ENCODE measurements at regions not wholly inside any gene's neighbourhood (a gene's known extent, or its start where the extent isn't known, plus 50 kb on each side); places are given as distances from the start of the nearest gene placed in this dataset.

DNA sequence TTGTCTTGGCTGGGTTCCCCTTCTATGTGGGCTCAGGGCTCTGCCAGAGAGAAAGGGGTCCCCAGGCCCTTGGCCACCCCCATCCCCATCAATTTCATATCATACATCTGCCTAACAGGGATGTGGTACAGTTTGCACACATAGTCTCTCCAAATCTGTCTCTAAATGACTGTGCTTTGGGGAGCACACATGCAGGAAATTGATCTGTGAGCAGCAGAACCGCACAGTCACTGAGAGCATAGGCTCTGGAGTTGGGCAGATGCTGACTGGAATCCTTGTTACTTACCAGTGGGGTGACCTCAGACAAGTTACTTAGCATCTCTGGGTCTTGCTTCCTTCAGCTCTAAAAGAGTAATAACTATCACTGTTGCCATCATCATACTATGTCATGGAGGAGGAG lies 273.9 kb downstream of the ABHD5 start:
- ChIA-PET CTCF (no interaction called here), POLR2A (no interaction called here)
- TF ChIP-seq, protein P1, sequence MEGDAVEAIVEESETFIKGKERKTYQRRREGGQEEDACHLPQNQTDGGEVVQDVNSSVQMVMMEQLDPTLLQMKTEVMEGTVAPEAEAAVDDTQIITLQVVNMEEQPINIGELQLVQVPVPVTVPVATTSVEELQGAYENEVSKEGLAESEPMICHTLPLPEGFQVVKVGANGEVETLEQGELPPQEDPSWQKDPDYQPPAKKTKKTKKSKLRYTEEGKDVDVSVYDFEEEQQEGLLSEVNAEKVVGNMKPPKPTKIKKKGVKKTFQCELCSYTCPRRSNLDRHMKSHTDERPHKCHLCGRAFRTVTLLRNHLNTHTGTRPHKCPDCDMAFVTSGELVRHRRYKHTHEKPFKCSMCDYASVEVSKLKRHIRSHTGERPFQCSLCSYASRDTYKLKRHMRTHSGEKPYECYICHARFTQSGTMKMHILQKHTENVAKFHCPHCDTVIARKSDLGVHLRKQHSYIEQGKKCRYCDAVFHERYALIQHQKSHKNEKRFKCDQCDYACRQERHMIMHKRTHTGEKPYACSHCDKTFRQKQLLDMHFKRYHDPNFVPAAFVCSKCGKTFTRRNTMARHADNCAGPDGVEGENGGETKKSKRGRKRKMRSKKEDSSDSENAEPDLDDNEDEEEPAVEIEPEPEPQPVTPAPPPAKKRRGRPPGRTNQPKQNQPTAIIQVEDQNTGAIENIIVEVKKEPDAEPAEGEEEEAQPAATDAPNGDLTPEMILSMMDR (IDR thresholded peaks at IDR 0.05): no peak
- TF ChIP-seq, protein P2, sequence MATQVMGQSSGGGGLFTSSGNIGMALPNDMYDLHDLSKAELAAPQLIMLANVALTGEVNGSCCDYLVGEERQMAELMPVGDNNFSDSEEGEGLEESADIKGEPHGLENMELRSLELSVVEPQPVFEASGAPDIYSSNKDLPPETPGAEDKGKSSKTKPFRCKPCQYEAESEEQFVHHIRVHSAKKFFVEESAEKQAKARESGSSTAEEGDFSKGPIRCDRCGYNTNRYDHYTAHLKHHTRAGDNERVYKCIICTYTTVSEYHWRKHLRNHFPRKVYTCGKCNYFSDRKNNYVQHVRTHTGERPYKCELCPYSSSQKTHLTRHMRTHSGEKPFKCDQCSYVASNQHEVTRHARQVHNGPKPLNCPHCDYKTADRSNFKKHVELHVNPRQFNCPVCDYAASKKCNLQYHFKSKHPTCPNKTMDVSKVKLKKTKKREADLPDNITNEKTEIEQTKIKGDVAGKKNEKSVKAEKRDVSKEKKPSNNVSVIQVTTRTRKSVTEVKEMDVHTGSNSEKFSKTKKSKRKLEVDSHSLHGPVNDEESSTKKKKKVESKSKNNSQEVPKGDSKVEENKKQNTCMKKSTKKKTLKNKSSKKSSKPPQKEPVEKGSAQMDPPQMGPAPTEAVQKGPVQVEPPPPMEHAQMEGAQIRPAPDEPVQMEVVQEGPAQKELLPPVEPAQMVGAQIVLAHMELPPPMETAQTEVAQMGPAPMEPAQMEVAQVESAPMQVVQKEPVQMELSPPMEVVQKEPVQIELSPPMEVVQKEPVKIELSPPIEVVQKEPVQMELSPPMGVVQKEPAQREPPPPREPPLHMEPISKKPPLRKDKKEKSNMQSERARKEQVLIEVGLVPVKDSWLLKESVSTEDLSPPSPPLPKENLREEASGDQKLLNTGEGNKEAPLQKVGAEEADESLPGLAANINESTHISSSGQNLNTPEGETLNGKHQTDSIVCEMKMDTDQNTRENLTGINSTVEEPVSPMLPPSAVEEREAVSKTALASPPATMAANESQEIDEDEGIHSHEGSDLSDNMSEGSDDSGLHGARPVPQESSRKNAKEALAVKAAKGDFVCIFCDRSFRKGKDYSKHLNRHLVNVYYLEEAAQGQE (IDR thresholded peaks at IDR 0.05; ENCODE audit: insufficient read depth in 1 of 2, low read depth in 2 of 2, low read length in 1 of 2): no peak
- TF ChIP-seq TCF7L2 (IDR thresholded peaks at IDR 0.05; ENCODE audit: low read depth, low read length) (no peak), POLR2AphosphoS5 (IDR thresholded peaks at IDR 0.05; ENCODE audit: low read depth, low read length) (no peak), SIN3A (IDR thresholded peaks at IDR 0.05; ENCODE audit: borderline replicate concordance, insufficient read depth, low read depth, low read length) (no peak)
- DNase-seq (ENCODE audit: low read depth, low spot score) (no peak), ATAC-seq (no peak)
- Histone ChIP-seq H3K4me3 (ENCODE audit: low read depth in 2 of 2, low read length in 2 of 2) (no peak overlapping the region), H3K27ac (ENCODE audit: low read length) (no peak overlapping the region), H3K27me3 (ENCODE audit: control insufficient read depth, insufficient read depth, low read length) (no peaks in the 10 kb centered on the region; the same call in 1 of the 2 replicates), H3K9me3 (ENCODE audit: control insufficient read depth, insufficient read depth, low read depth, low read length) (no peaks in the 10 kb centered on the region), H3K36me3 (ENCODE audit: control insufficient read depth, insufficient read depth, low read length) (no peaks in the 10 kb centered on the region), H3K4me1 (ENCODE audit: control insufficient read depth, insufficient read depth, low read length) (no peaks in the 10 kb centered on the region)
- intact Hi-C loops (cut with micrococcal nuclease; ENCODE audit: unreplicated experiment): no loop called here
- in situ Hi-C loops (cut with HindIII; ENCODE audit: low pct_unique_long_range_greater_than_20kb, low sequenced_read_pairs): no loop called here
- no TSS peak for BruUV-seq (replicated peaks)

DNA sequence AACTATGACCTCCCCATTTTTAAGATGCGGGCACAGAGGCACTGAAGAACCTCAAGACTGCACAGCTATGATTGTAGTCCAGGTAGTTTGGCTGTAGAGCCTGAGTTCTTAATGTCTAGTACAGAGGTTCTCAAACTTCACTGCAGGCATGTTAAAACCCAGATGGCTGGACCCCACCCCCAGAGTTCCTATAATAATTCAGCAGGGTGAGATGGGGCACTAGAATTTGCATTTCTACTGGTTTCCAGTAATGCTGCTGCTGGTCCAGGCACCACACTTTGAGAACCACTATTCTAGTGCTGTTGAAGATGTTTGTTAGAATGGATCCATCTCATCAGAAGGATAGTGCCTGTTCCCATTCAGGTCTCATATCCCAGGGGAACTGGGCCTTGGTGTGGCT lies 274.9 kb downstream of the ABHD5 start:
- H3K36me3 ChIP-seq (ENCODE audit: control insufficient read depth, insufficient read depth, low read length): no peaks in the 10 kb centered on the region
- H3K4me3 ChIP-seq (ENCODE audit: low read depth in 2 of 2, low read length in 2 of 2): no peak overlapping the region
- CTCF ChIA-PET: no interaction called here
- no peaks in the 10 kb centered on the region; the same call in 1 of the 2 replicates for H3K27me3 ChIP-seq (ENCODE audit: control insufficient read depth, insufficient read depth, low read length)
- intact Hi-C loops (cut with micrococcal nuclease; ENCODE audit: unreplicated experiment) (no loop called here), in situ Hi-C loops (cut with HindIII; ENCODE audit: low pct_unique_long_range_greater_than_20kb, low sequenced_read_pairs) (no loop called here)
- H3K4me1 ChIP-seq (ENCODE audit: control insufficient read depth, insufficient read depth, low read length): no peaks in the 10 kb centered on the region
- no peaks in the 10 kb centered on the region for H3K9me3 ChIP-seq (ENCODE audit: control insufficient read depth, insufficient read depth, low read depth, low read length)
- H3K27ac ChIP-seq (ENCODE audit: low read length): no peak overlapping the region
- TF ChIP-seq, protein P2 (IDR thresholded peaks at IDR 0.05; ENCODE audit: insufficient read depth in 1 of 2, low read depth in 2 of 2, low read length in 1 of 2): no peak
- POLR2A ChIA-PET: no interaction called here
- no peak for ATAC-seq
- DNase-seq (ENCODE audit: low read depth, low spot score): no peak
- BruUV-seq (replicated peaks): no TSS peak

Measured in Panc1 (cell line).